ENCODE measurements at regions not wholly inside any gene's neighbourhood (a gene's known extent, or its start where the extent isn't known, plus 50 kb on each side); places are given as distances from the start of the nearest gene placed in this dataset.

DNA sequence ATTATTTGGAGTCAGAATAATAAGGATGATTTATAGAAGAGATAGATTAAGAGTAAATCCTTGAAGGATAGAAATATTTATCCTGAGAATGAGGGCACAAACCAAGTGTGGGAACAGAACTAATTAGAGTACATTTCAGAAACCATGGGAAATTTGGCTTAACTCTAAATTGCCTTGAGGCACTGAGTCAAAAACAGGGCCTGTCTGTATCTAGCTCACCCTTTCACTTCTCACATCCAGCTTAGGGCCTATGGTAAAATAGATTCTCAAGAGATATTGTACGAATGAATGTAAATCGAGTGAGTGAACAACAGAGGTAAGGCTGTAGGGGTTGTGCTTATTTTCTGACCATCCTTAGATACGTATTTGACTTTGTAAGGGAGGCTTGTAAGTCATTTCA lies 586.1 kb upstream of the DPPA4 start:
- no peaks in the 10 kb centered on the region for H3K27me3 Mint-ChIP-seq (ENCODE audit: low read depth)
- no peak overlapping the region for H3K9ac ChIP-seq (ENCODE audit: extremely low read depth, insufficient read length, low read length)
- H3K4me2 ChIP-seq (ENCODE audit: insufficient read depth, insufficient read length, low read length): no peak overlapping the region
- H4K5ac ChIP-seq (ENCODE audit: insufficient read length, low read depth, low read length): no peak overlapping the region
- no peak overlapping the region for H3K14ac ChIP-seq (ENCODE audit: insufficient read depth, low read length)
- H3K23me2 ChIP-seq (ENCODE audit: insufficient read length, low read depth, low read length, poor library complexity, severe bottlenecking): no peaks in the 10 kb centered on the region
- no peak overlapping the region for H2AK5ac ChIP-seq (ENCODE audit: insufficient read length, low read length)
- H3K27ac Mint-ChIP-seq: no peak overlapping the region
- H3K23ac ChIP-seq (ENCODE audit: insufficient read length, low read depth, low read length): no peak overlapping the region
- no peak overlapping the region for H3K27ac ChIP-seq (ENCODE audit: insufficient read length, low read depth, low read length)
- TF ChIP-seq, protein P1, sequence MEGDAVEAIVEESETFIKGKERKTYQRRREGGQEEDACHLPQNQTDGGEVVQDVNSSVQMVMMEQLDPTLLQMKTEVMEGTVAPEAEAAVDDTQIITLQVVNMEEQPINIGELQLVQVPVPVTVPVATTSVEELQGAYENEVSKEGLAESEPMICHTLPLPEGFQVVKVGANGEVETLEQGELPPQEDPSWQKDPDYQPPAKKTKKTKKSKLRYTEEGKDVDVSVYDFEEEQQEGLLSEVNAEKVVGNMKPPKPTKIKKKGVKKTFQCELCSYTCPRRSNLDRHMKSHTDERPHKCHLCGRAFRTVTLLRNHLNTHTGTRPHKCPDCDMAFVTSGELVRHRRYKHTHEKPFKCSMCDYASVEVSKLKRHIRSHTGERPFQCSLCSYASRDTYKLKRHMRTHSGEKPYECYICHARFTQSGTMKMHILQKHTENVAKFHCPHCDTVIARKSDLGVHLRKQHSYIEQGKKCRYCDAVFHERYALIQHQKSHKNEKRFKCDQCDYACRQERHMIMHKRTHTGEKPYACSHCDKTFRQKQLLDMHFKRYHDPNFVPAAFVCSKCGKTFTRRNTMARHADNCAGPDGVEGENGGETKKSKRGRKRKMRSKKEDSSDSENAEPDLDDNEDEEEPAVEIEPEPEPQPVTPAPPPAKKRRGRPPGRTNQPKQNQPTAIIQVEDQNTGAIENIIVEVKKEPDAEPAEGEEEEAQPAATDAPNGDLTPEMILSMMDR (conservative IDR thresholded peaks at IDR 0.05): no peak
- H2AFZ ChIP-seq (ENCODE audit: low read length): no peak overlapping the region
- H3K56ac ChIP-seq (ENCODE audit: insufficient read length, low read depth, low read length): no peak overlapping the region
- H4K91ac ChIP-seq (ENCODE audit: insufficient read length, low read depth, low read length): no peak overlapping the region
- no peak overlapping the region for H3K4ac ChIP-seq (ENCODE audit: low read depth, low read length)
- H2BK120ac ChIP-seq (ENCODE audit: low read depth, low read length, poor library complexity, severe bottlenecking): no peak overlapping the region
- no peak overlapping the region for H4K8ac ChIP-seq (replicated peaks; ENCODE audit: insufficient read length, low read depth, low read length)
- H3K4me1 ChIP-seq (ENCODE audit: insufficient read depth, low read length): peaks cover 2% of the 10 kb centered on the region; the same call in 1 of the 2 replicates
- no peak overlapping the region for H2BK20ac ChIP-seq (ENCODE audit: low read depth, low read length, poor library complexity, severe bottlenecking)
- H3T11ph ChIP-seq (ENCODE audit: low read length): no peak overlapping the region
- H2BK5ac ChIP-seq (ENCODE audit: insufficient read length, low read length): no peak overlapping the region
- DNase-seq: no peak
- H3K79me2 ChIP-seq (ENCODE audit: insufficient read depth, low read length): no peaks in the 10 kb centered on the region
- H3K79me1 ChIP-seq (ENCODE audit: insufficient read depth, low read depth, low read length, poor library complexity, severe bottlenecking): no peaks in the 10 kb centered on the region
- H3K27me3 ChIP-seq (ENCODE audit: insufficient read depth, low read length): no peaks in the 10 kb centered on the region
- WGBS (ENCODE audit: extremely low coverage, insufficient read length, low lambda C conversion rate): no CpG with 5 or more reads among the region's 3 CpGs
- no peaks in the 10 kb centered on the region for H4K20me1 ChIP-seq (ENCODE audit: control insufficient read depth, insufficient read depth, insufficient read length)
- no peak overlapping the region for H3K18ac ChIP-seq (ENCODE audit: insufficient read length, low read depth, low read length)
- H2BK12ac ChIP-seq (ENCODE audit: insufficient read length, low read depth, low read length): no peak overlapping the region
- no peaks in the 10 kb centered on the region for H3K9me3 Mint-ChIP-seq
- no peaks in the 10 kb centered on the region for H3K9me3 ChIP-seq (ENCODE audit: control insufficient read depth, low read depth, low read length)
- peaks cover 0 to 3% (median 2%) of the 10 kb centered on the region in 3 experiments; a peak in 3 of 7 replicates for H3K36me3 Mint-ChIP-seq (ENCODE audit: insufficient read depth in 1 of 3, low read depth in 3 of 3)
- H3K4me1 Mint-ChIP-seq: peaks cover 14 to 23% of the 10 kb centered on the region in 2 experiments
- no peak overlapping the region for H3K4me3 Mint-ChIP-seq
- H2BK15ac ChIP-seq (ENCODE audit: low read depth, low read length): no peak overlapping the region

All from H9 (cell line).